Glutamatergic neuron (in vitro differentiated cells): ENCODE measurements at regions not wholly inside any gene's neighbourhood (a gene's known extent, or its start where the extent isn't known, plus 50 kb on each side); places are given as distances from the start of the nearest gene placed in this dataset.

Source experiments
- DNase-seq: peaks from one replicate; pipeline ENCODE4 v3.0.0; 2022
- H3K27ac Mint-ChIP-seq: one replicate; pipeline ENCODE4 v1.8.0; 2020; ENCODE audit warnings: mild to moderate bottlenecking, mixed read lengths, inconsistent platforms; ENCODE audit not compliant: unreplicated experiment
- H3K27me3 Mint-ChIP-seq: one replicate; pipeline ENCODE4 v1.8.0; 2020; ENCODE audit warnings: mild to moderate bottlenecking, moderate library complexity, mixed read lengths, inconsistent platforms; ENCODE audit not compliant: unreplicated experiment
- H3K36me3 Mint-ChIP-seq: one replicate; pipeline ENCODE4 v1.8.0; 2020; ENCODE audit warnings: mild to moderate bottlenecking, mixed read lengths, inconsistent platforms; ENCODE audit not compliant: unreplicated experiment
- H3K4me1 Mint-ChIP-seq: one replicate; pipeline ENCODE4 v1.8.0; 2020; ENCODE audit warnings: mild to moderate bottlenecking, low read depth, mixed read lengths, inconsistent platforms; ENCODE audit not compliant: unreplicated experiment
- H3K4me3 Mint-ChIP-seq: one replicate; pipeline ENCODE4 v1.8.0; 2020; ENCODE audit warnings: mild to moderate bottlenecking, mixed read lengths, inconsistent platforms; ENCODE audit not compliant: unreplicated experiment
- H3K9me3 Mint-ChIP-seq: one replicate; pipeline ENCODE4 v1.8.0; 2020; ENCODE audit warnings: mild to moderate bottlenecking, moderate library complexity, mixed read lengths, inconsistent platforms; ENCODE audit not compliant: unreplicated experiment
- TF ChIP-seq, protein P1 (sequence below): fragments of 200-600 bp; sonication (generic); IDR thresholded peaks from one replicate; pipeline ENCODE4 v1.5.0; 2021; ENCODE audit not compliant: partially characterized antibody, unreplicated experiment

GRCh38 chr10:3482200-3482993 lies 302.6 kb downstream of the KLF6 start:
- H3K9me3 Mint-ChIP-seq, result peaks cover 3% of the 10 kb centered on the region
- no peak overlapping the region for H3K4me3 Mint-ChIP-seq
- H3K27me3 Mint-ChIP-seq, result peaks cover 4% of the 10 kb centered on the region
- H3K4me1 Mint-ChIP-seq, result peaks cover 16% of the 10 kb centered on the region
- TF ChIP-seq, protein P1, sequence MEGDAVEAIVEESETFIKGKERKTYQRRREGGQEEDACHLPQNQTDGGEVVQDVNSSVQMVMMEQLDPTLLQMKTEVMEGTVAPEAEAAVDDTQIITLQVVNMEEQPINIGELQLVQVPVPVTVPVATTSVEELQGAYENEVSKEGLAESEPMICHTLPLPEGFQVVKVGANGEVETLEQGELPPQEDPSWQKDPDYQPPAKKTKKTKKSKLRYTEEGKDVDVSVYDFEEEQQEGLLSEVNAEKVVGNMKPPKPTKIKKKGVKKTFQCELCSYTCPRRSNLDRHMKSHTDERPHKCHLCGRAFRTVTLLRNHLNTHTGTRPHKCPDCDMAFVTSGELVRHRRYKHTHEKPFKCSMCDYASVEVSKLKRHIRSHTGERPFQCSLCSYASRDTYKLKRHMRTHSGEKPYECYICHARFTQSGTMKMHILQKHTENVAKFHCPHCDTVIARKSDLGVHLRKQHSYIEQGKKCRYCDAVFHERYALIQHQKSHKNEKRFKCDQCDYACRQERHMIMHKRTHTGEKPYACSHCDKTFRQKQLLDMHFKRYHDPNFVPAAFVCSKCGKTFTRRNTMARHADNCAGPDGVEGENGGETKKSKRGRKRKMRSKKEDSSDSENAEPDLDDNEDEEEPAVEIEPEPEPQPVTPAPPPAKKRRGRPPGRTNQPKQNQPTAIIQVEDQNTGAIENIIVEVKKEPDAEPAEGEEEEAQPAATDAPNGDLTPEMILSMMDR, result no peak
- no peak overlapping the region for H3K27ac Mint-ChIP-seq
- H3K36me3 Mint-ChIP-seq, result peaks cover 6% of the 10 kb centered on the region
- DNase-seq, result no peak

GRCh38 chr10:3481496-3481895 lies 303.5 kb downstream of the KLF6 start:
- TF ChIP-seq, protein P1, result no peak
- peaks cover 15% of the 10 kb centered on the region for H3K4me1 Mint-ChIP-seq
- peaks cover 4% of the 10 kb centered on the region for H3K27me3 Mint-ChIP-seq
- H3K27ac Mint-ChIP-seq, result no peak overlapping the region
- peaks cover 3% of the 10 kb centered on the region for H3K9me3 Mint-ChIP-seq
- peaks cover 6% of the 10 kb centered on the region for H3K36me3 Mint-ChIP-seq
- DNase-seq, result no peak
- H3K4me3 Mint-ChIP-seq, result no peak overlapping the region

DNA sequence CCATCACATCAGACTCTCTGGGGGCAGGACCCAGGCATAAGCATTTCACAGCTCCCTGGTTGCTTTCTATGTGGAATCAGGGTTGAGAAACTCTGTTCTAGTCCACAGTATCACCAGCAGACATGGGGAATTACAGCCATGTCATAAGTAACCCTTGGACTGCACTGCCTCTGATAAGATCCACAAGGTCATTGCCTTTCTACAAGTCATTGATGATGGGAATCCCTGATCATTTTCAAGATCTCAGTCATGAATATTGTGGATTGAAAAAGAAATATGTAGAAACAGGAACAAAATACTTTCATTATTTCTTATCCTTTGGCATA lies 304.1 kb downstream of the KLF6 start:
- DNase-seq, result no peak
- TF ChIP-seq, protein P1, result no peak
- Mint-ChIP-seq H3K27me3 (peaks cover 4% of the 10 kb centered on the region), H3K4me1 (peaks cover 15% of the 10 kb centered on the region), H3K9me3 (peaks cover 3% of the 10 kb centered on the region), H3K4me3 (no peak overlapping the region), H3K27ac (no peak overlapping the region), H3K36me3 (peaks cover 6% of the 10 kb centered on the region)

GRCh38 chr10:3480281-3480989 lies 304.6 kb downstream of the KLF6 start:
- peaks cover 15% of the 10 kb centered on the region for H3K4me1 Mint-ChIP-seq
- peaks cover 6% of the 10 kb centered on the region for H3K36me3 Mint-ChIP-seq
- H3K27ac Mint-ChIP-seq, result no peak overlapping the region
- no peak for DNase-seq
- no peak overlapping the region for H3K4me3 Mint-ChIP-seq
- TF ChIP-seq, protein P1, result no peak
- peaks cover 3% of the 10 kb centered on the region for H3K9me3 Mint-ChIP-seq
- peaks cover 3% of the 10 kb centered on the region for H3K27me3 Mint-ChIP-seq
